Mucosa of rectum (tissue), 2 donors: ENCODE measurements at regions not wholly inside any gene's neighbourhood (a gene's known extent, or its start where the extent isn't known, plus 50 kb on each side); places are given as distances from the start of the nearest gene placed in this dataset.
"Not testable (repeated sequence)": the region's sequence is repeated elsewhere in the genome, so short reads cannot be mapped to it uniquely, and the experiment has no call there.

Source experiments
- H3K27ac ChIP-seq, 2 donors: one replicate each; pipeline ENCODE4 v1.7.0; 2013; ENCODE audit warnings: inconsistent platforms in 2 of 2, low read depth in 2 of 2, low read length in 2 of 2
- H3K27me3 ChIP-seq, 2 donors: one replicate each; pipeline ENCODE4 v1.7.0; 2013; ENCODE audit warnings: low read length in 2 of 2; ENCODE audit not compliant: control insufficient read depth in 2 of 2, insufficient read depth in 2 of 2
- H3K36me3 ChIP-seq, 2 donors: one replicate each; pipeline ENCODE4 v1.7.0; 2013; ENCODE audit warnings: low read length in 2 of 2; ENCODE audit not compliant: control insufficient read depth in 2 of 2, insufficient read depth in 2 of 2
- H3K4me1 ChIP-seq, 2 donors: one replicate each; pipeline ENCODE4 v1.7.0; 2013; ENCODE audit warnings: low read length in 2 of 2, mild to moderate bottlenecking in 1 of 2; ENCODE audit not compliant: control insufficient read depth in 2 of 2, insufficient read depth in 2 of 2
- H3K4me3 ChIP-seq, 2 donors: one replicate each; pipeline ENCODE4 v1.7.0; 2013; ENCODE audit warnings: low read length in 2 of 2
- H3K9ac ChIP-seq, 2 donors: one replicate each; pipeline ENCODE4 v1.7.0; 2013; ENCODE audit warnings: low read length in 2 of 2, low read depth in 1 of 2, mild to moderate bottlenecking in 1 of 2
- H3K9me3 ChIP-seq, 2 donors: one replicate each; pipeline ENCODE4 v1.7.0; 2013; ENCODE audit warnings: low read length in 2 of 2; ENCODE audit not compliant: control insufficient read depth in 2 of 2
- donor health status: healthy.
- donor health status: Normal muscosa, but diverticular disease.

DNA sequence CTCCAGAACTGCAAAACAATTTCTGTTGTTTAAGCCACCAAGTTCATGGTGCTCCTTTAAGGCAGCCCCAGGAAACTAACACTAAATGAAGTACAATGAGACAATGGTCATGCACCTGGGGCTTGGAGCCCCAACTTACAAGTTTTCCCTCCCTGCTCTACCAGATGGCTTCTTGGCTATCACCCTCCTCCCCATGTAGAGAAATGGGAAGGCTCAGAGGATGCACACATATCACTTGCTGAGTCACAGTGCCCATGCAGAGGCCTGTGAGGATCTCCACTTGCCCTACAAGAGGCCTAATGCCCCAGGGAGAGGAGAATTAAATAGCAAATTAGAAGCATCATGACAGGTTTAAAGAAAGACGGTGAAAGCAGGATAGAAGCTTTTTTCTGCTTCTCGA, 270.9 kb downstream of the TTC32 start:
- Histone ChIP-seq H3K4me3 (no peak overlapping the region), H3K4me1 (no peaks in the 10 kb centered on the region)

DNA sequence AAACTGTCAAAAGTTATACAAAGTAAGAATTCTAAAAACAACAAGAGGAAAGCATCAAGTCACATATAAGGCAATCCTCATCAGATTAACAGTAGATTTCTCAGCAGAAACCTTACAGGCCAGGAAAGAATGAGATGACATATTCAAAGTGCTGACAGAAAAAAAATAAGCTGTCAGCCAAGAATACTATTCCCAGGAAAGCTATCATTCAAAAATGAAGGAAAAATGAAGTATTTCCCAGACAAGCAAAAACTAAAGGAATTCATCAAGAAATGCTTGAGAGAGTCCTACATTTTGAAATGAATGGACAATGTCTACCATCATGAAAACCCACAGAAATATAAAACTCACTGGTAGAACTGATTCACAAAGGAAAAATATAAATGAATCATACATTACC, 268.9 kb upstream of the OSR1 start:
- no peaks in the 10 kb centered on the region for H3K9me3 ChIP-seq
- H3K4me1 ChIP-seq: no peaks in the 10 kb centered on the region
- no peaks in the 10 kb centered on the region for H3K36me3 ChIP-seq
- H3K9ac ChIP-seq: no peak overlapping the region
- H3K4me3 ChIP-seq: no peak overlapping the region
- no peak overlapping the region for H3K27ac ChIP-seq
- no peaks in the 10 kb centered on the region for H3K27me3 ChIP-seq

More for the DNA sequence above, 270.9 kb downstream of the TTC32 start:
- H3K27me3 ChIP-seq: no peaks in the 10 kb centered on the region
- no peaks in the 10 kb centered on the region for H3K36me3 ChIP-seq
- H3K9me3 ChIP-seq: no peaks in the 10 kb centered on the region
- no peak overlapping the region for H3K9ac ChIP-seq
- H3K27ac ChIP-seq: no peak overlapping the region

- Histone ChIP-seq H3K27me3 (no peaks in the 10 kb centered on the region), H3K9ac (no peak overlapping the region), H3K27ac (no peak overlapping the region), H3K4me1 (no peaks in the 10 kb centered on the region), H3K36me3 (no peaks in the 10 kb centered on the region), H3K9me3 (no peaks in the 10 kb centered on the region), H3K4me3 (no peak overlapping the region)
These were observed 265.1 kb upstream of the OSR1 start for GRCh38 chr2:19623488-19623887.

GRCh38 chr2:19617257-19617848, 258.9 kb upstream of the OSR1 start:
- Histone ChIP-seq H3K4me3 (no peak overlapping the region), H3K27me3 (no peaks in the 10 kb centered on the region), H3K27ac (no peak overlapping the region), H3K9ac (no peak overlapping the region), H3K4me1 (no peaks in the 10 kb centered on the region), H3K36me3 (no peaks in the 10 kb centered on the region), H3K9me3 (peaks cover 3 to 10% of the 10 kb centered on the region in 2 donors)

- H3K9me3 ChIP-seq: peaks cover 3 to 10% of the 10 kb centered on the region in 2 donors
- not testable (repeated sequence) for H3K4me3 ChIP-seq, H3K27ac ChIP-seq, H3K4me1 ChIP-seq, H3K27me3 ChIP-seq, H3K36me3 ChIP-seq, H3K9ac ChIP-seq
These were observed 257.0 kb upstream of the OSR1 start for GRCh38 chr2:19615402-19615801.

- Histone ChIP-seq H3K9me3 (peaks cover 3 to 10% of the 10 kb centered on the region in 2 donors), H3K4me3 (no peak overlapping the region), H3K27ac (no peak overlapping the region), H3K4me1 (no peaks in the 10 kb centered on the region), H3K9ac (no peak overlapping the region), H3K27me3 (peaks cover 0 to 2% of the 10 kb centered on the region in 2 donors), H3K36me3 (no peaks in the 10 kb centered on the region)
These were observed 255.6 kb upstream of the OSR1 start for GRCh38 chr2:19614066-19614465.

GRCh38 chr2:19611491-19612332, 253.3 kb upstream of the OSR1 start:
- Histone ChIP-seq H3K4me1 (no peaks in the 10 kb centered on the region), H3K9me3 (peaks cover 3 to 10% of the 10 kb centered on the region in 2 donors), H3K27me3 (peaks cover 0 to 2% of the 10 kb centered on the region in 2 donors), H3K4me3 (no peak overlapping the region), H3K27ac (no peak overlapping the region), H3K9ac (no peak overlapping the region), H3K36me3 (no peaks in the 10 kb centered on the region)

- H3K36me3 ChIP-seq: no peaks in the 10 kb centered on the region
- no peak overlapping the region for H3K27ac ChIP-seq
- no peak overlapping the region for H3K9ac ChIP-seq
- H3K27me3 ChIP-seq: peaks cover 0 to 2% of the 10 kb centered on the region in 2 donors
- no peak overlapping the region for H3K4me3 ChIP-seq
- H3K4me1 ChIP-seq: no peaks in the 10 kb centered on the region
- H3K9me3 ChIP-seq: peaks cover 3 to 7% of the 10 kb centered on the region in 2 donors
These were observed 250.8 kb upstream of the OSR1 start for GRCh38 chr2:19609266-19609665.

GRCh38 chr2:19607931-19608771, 249.7 kb upstream of the OSR1 start:
- H3K9me3 ChIP-seq: no peaks in the 10 kb centered on the region
- no peaks in the 10 kb centered on the region for H3K36me3 ChIP-seq
- no peak overlapping the region for H3K9ac ChIP-seq
- no peak overlapping the region for H3K27ac ChIP-seq
- peaks cover 0 to 2% of the 10 kb centered on the region in 2 donors for H3K27me3 ChIP-seq
- H3K4me1 ChIP-seq: no peaks in the 10 kb centered on the region
- H3K4me3 ChIP-seq: no peak overlapping the region

GRCh38 chr2:19607400-19607799, 249.0 kb upstream of the OSR1 start:
- no peaks in the 10 kb centered on the region for H3K36me3 ChIP-seq
- H3K27me3 ChIP-seq: peaks cover 0 to 2% of the 10 kb centered on the region in 2 donors
- H3K9ac ChIP-seq: no peak overlapping the region
- no peak overlapping the region for H3K27ac ChIP-seq
- no peak overlapping the region for H3K4me3 ChIP-seq
- H3K4me1 ChIP-seq: no peaks in the 10 kb centered on the region
- H3K9me3 ChIP-seq: no peaks in the 10 kb centered on the region
